ENCODE measurements at regions not wholly inside any gene's neighbourhood (a gene's known extent, or its start where the extent isn't known, plus 50 kb on each side); places are given as distances from the start of the nearest gene placed in this dataset.

- DNase-seq (no peak), ATAC-seq (no peak)
- Mint-ChIP-seq H3K27me3 (no peaks in the 10 kb centered on the region), H3K27ac (no peak overlapping the region), H3K4me1 (no peaks in the 10 kb centered on the region), H3K4me3 (no peak overlapping the region), H3K36me3 (ENCODE audit: low read depth) (no peaks in the 10 kb centered on the region), H3K9me3 (ENCODE audit: low read depth) (peaks cover 10% of the 10 kb centered on the region)
- intact Hi-C loops (cut with DNase I, micrococcal nuclease): no loop called here
- ChIA-PET POLR2A (no interaction called here), CTCF (no interaction called here)
Measured at GRCh38 chr14:83850092-83850491, 1679.9 kb upstream of the FLRT2 start.

- Mint-ChIP-seq H3K36me3 (ENCODE audit: low read depth) (no peaks in the 10 kb centered on the region), H3K27me3 (no peaks in the 10 kb centered on the region), H3K9me3 (ENCODE audit: low read depth) (peaks cover 20% of the 10 kb centered on the region), H3K4me1 (no peaks in the 10 kb centered on the region), H3K4me3 (no peak overlapping the region), H3K27ac (no peak overlapping the region)
- no peak for DNase-seq
- ChIA-PET POLR2A (no interaction called here), CTCF (no interaction called here)
- no peak for ATAC-seq
- intact Hi-C loops (cut with DNase I, micrococcal nuclease): no loop called here
Measured at GRCh38 chr14:83856334-83856733, 1673.6 kb upstream of the FLRT2 start.

- Mint-ChIP-seq H3K4me3 (no peak overlapping the region), H3K36me3 (ENCODE audit: low read depth) (no peaks in the 10 kb centered on the region), H3K9me3 (ENCODE audit: low read depth) (peaks cover 14% of the 10 kb centered on the region), H3K27ac (no peak overlapping the region), H3K4me1 (no peaks in the 10 kb centered on the region), H3K27me3 (no peaks in the 10 kb centered on the region)
- intact Hi-C loops (cut with DNase I, micrococcal nuclease): no loop called here
- ATAC-seq (no peak), DNase-seq (no peak)
- ChIA-PET POLR2A (no interaction called here), CTCF (no interaction called here)
Measured at GRCh38 chr14:83860631-83861155, 1669.3 kb upstream of the FLRT2 start.

- POLR2A ChIA-PET: no interaction called here
- ATAC-seq: no peak
Measured at GRCh38 chr14:83863042-83863774, 1666.7 kb upstream of the FLRT2 start.

GRCh38 chr14:83864106-83864505, 1665.8 kb upstream of the FLRT2 start:
- Mint-ChIP-seq H3K4me3 (no peak overlapping the region), H3K36me3 (ENCODE audit: low read depth) (no peaks in the 10 kb centered on the region), H3K27ac (no peak overlapping the region), H3K9me3 (ENCODE audit: low read depth) (peaks cover 11% of the 10 kb centered on the region), H3K4me1 (no peaks in the 10 kb centered on the region), H3K27me3 (no peaks in the 10 kb centered on the region)
- ChIA-PET CTCF (no interaction called here), POLR2A (no interaction called here)
- DNase-seq (no peak), ATAC-seq (no peak)
- intact Hi-C loops (cut with DNase I, micrococcal nuclease): no loop called here

More at GRCh38 chr14:83863042-83863774, 1666.7 kb upstream of the FLRT2 start:
- Mint-ChIP-seq H3K27ac (no peak overlapping the region), H3K4me3 (no peak overlapping the region), H3K9me3 (ENCODE audit: low read depth) (peaks cover 14% of the 10 kb centered on the region), H3K4me1 (no peaks in the 10 kb centered on the region), H3K36me3 (ENCODE audit: low read depth) (no peaks in the 10 kb centered on the region), H3K27me3 (no peaks in the 10 kb centered on the region)
- CTCF ChIA-PET: no interaction called here
- intact Hi-C loops (cut with DNase I, micrococcal nuclease): no loop called here
- no peak for DNase-seq

- Mint-ChIP-seq H3K4me1 (no peaks in the 10 kb centered on the region), H3K4me3 (no peak overlapping the region), H3K27ac (no peak overlapping the region), H3K9me3 (ENCODE audit: low read depth) (peaks cover 6% of the 10 kb centered on the region), H3K36me3 (ENCODE audit: low read depth) (no peaks in the 10 kb centered on the region), H3K27me3 (no peaks in the 10 kb centered on the region)
- DNase-seq: no peak
- ChIA-PET POLR2A (no interaction called here), CTCF (interaction anchor here (0.6 kb wide), 1 partner anchor 72 kb away, joined by 3 read pairs; no protein-coding TSS in a partner anchor)
- no peak for ATAC-seq
- intact Hi-C loops (cut with DNase I, micrococcal nuclease): no loop called here
Measured at GRCh38 chr14:83867566-83868225, 1662.2 kb upstream of the FLRT2 start.

GRCh38 chr14:83870546-83871270, 1659.2 kb upstream of the FLRT2 start:
- H3K4me1 Mint-ChIP-seq: no peaks in the 10 kb centered on the region

GRCh38 chr14:83873669-83874068, 1656.3 kb upstream of the FLRT2 start:
- H3K36me3 Mint-ChIP-seq (ENCODE audit: low read depth): no peaks in the 10 kb centered on the region

More at GRCh38 chr14:83870546-83871270, 1659.2 kb upstream of the FLRT2 start:
- Mint-ChIP-seq H3K36me3 (ENCODE audit: low read depth) (no peaks in the 10 kb centered on the region), H3K9me3 (ENCODE audit: low read depth) (peaks cover 10% of the 10 kb centered on the region), H3K27me3 (no peaks in the 10 kb centered on the region), H3K27ac (no peak overlapping the region), H3K4me3 (no peak overlapping the region)
- no peak for ATAC-seq
- intact Hi-C loops (cut with DNase I, micrococcal nuclease): no loop called here
- ChIA-PET POLR2A (no interaction called here), CTCF (no interaction called here)
- DNase-seq: no peak

GRCh38 chr14:83874662-83875061, 1655.3 kb upstream of the FLRT2 start:
- Mint-ChIP-seq H3K27ac (no peak overlapping the region), H3K36me3 (ENCODE audit: low read depth) (no peaks in the 10 kb centered on the region), H3K27me3 (no peaks in the 10 kb centered on the region), H3K9me3 (ENCODE audit: low read depth) (peaks cover 6% of the 10 kb centered on the region), H3K4me3 (no peak overlapping the region), H3K4me1 (no peaks in the 10 kb centered on the region)
- CTCF ChIA-PET: no interaction called here
- DNase-seq: no peak
- POLR2A ChIA-PET: no interaction called here
- intact Hi-C loops (cut with DNase I, micrococcal nuclease): no loop called here
- no peak for ATAC-seq

More at GRCh38 chr14:83873669-83874068, 1656.3 kb upstream of the FLRT2 start:
- no peaks in the 10 kb centered on the region for H3K27me3 Mint-ChIP-seq
- ChIA-PET CTCF (no interaction called here), POLR2A (no interaction called here)
- ATAC-seq (no peak), DNase-seq (no peak)
- intact Hi-C loops (cut with DNase I, micrococcal nuclease): no loop called here
- H3K27ac Mint-ChIP-seq: no peak overlapping the region
- H3K9me3 Mint-ChIP-seq (ENCODE audit: low read depth): peaks cover 6% of the 10 kb centered on the region
- no peaks in the 10 kb centered on the region for H3K4me1 Mint-ChIP-seq
- H3K4me3 Mint-ChIP-seq: no peak overlapping the region

GRCh38 chr14:83883732-83884131, 1646.2 kb upstream of the FLRT2 start:
- ATAC-seq: no peak
- H3K9me3 Mint-ChIP-seq (ENCODE audit: low read depth): peaks cover 7% of the 10 kb centered on the region
- ChIA-PET POLR2A (no interaction called here), CTCF (no interaction called here)
- no peaks in the 10 kb centered on the region for H3K4me1 Mint-ChIP-seq
- no peaks in the 10 kb centered on the region for H3K36me3 Mint-ChIP-seq (ENCODE audit: low read depth)
- H3K27me3 Mint-ChIP-seq: no peaks in the 10 kb centered on the region
- no peak overlapping the region for H3K27ac Mint-ChIP-seq
- intact Hi-C loops (cut with DNase I, micrococcal nuclease): no loop called here
- H3K4me3 Mint-ChIP-seq: no peak overlapping the region
- no peak for DNase-seq

GRCh38 chr14:83885837-83886293, 1644.1 kb upstream of the FLRT2 start:
- no peaks in the 10 kb centered on the region for H3K36me3 Mint-ChIP-seq (ENCODE audit: low read depth)
- DNase-seq (no peak), ATAC-seq (no peak)
- no peaks in the 10 kb centered on the region for H3K27me3 Mint-ChIP-seq
- H3K9me3 Mint-ChIP-seq (ENCODE audit: low read depth): peaks cover 2% of the 10 kb centered on the region
- intact Hi-C loops (cut with DNase I, micrococcal nuclease): no loop called here
- H3K4me3 Mint-ChIP-seq: no peak overlapping the region
- no peak overlapping the region for H3K27ac Mint-ChIP-seq
- POLR2A ChIA-PET: no interaction called here
- CTCF ChIA-PET: no interaction called here
- no peaks in the 10 kb centered on the region for H3K4me1 Mint-ChIP-seq

GRCh38 chr14:83887866-83888265, 1642.1 kb upstream of the FLRT2 start:
- Mint-ChIP-seq H3K27ac (no peak overlapping the region), H3K27me3 (no peaks in the 10 kb centered on the region), H3K36me3 (ENCODE audit: low read depth) (no peaks in the 10 kb centered on the region), H3K9me3 (ENCODE audit: low read depth) (peaks cover 2% of the 10 kb centered on the region), H3K4me1 (no peaks in the 10 kb centered on the region), H3K4me3 (no peak overlapping the region)
- ATAC-seq: no peak
- intact Hi-C loops (cut with DNase I, micrococcal nuclease): no loop called here
- ChIA-PET CTCF (no interaction called here), POLR2A (no interaction called here)
- DNase-seq: no peak
